ENCODE measurements at regions not wholly inside any gene's neighbourhood (a gene's known extent, or its start where the extent isn't known, plus 50 kb on each side); places are given as distances from the start of the nearest gene placed in this dataset.
"Not testable (repeated sequence)": the region's sequence is repeated elsewhere in the genome, so short reads cannot be mapped to it uniquely, and the experiment has no call there.

GRCh38 chr20:46785958-46786357 is 76.5 kb downstream of the SLC2A10 start:
- no peak for DNase-seq (ENCODE audit: low read depth)

DNA sequence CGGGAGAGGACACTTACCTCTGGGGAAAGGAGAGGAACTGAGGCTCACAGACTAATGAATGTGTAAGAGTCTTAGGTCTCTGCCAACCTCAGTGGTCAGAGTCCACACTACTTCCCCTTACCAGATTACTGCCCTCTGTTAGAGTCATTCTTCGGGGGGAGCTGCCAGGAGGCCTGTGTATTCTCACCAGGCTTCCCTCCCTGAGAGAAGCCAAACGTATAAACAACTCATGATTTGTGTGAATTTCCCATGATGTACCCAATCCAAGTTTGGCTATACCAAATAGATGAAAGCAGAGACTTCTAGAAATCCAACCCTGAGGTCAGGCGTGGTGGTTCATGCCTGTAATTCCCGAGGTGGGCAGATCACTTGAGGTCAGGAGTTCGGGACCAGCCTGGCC is 77.1 kb downstream of the SLC2A10 start:
- DNase-seq (ENCODE audit: low read depth) = no peak

- peak; percentile 44 for DNase-seq (ENCODE audit: low read depth)
These were observed 78.7 kb downstream of the SLC2A10 start for GRCh38 chr20:46787991-46788762.

GRCh38 chr20:46788763-46789091 is 79.3 kb downstream of the SLC2A10 start:
- DNase-seq (ENCODE audit: low read depth) = not testable (repeated sequence)

DNA sequence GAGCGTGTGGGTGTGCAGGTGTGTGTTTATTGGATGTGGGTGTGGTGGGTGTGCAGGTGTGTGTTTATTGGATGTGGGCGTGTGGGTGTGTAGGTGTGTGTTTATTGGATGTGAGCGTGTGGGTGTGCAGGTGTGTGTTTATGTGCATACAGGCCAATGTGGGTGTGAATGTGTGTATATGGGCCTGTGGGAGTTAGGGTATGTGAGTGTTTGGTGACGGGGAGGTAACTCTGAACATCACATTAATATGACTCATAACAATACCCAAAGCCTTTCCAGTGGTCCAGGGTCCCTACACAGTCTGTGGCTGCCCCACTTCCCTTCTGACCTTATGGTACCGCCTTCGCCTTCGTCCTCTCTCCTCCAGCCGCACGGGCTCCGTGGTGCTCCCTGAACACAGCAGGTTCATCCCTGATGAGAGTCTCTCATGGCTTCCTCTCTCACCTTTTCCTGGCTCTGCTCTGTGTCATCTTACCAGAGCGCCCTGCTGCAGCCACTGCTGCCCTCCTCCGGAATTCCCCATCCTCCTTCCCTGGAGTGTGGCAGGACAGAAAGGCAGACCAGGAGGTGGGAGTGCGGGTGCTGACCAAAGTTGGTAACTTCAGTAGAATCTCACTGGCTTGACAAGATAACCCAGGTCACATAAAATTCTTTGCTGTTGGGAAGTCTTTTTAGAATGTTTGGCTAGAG is 80.0 kb downstream of the SLC2A10 start:
- DNase-seq (ENCODE audit: low read depth) = no peak

DNA sequence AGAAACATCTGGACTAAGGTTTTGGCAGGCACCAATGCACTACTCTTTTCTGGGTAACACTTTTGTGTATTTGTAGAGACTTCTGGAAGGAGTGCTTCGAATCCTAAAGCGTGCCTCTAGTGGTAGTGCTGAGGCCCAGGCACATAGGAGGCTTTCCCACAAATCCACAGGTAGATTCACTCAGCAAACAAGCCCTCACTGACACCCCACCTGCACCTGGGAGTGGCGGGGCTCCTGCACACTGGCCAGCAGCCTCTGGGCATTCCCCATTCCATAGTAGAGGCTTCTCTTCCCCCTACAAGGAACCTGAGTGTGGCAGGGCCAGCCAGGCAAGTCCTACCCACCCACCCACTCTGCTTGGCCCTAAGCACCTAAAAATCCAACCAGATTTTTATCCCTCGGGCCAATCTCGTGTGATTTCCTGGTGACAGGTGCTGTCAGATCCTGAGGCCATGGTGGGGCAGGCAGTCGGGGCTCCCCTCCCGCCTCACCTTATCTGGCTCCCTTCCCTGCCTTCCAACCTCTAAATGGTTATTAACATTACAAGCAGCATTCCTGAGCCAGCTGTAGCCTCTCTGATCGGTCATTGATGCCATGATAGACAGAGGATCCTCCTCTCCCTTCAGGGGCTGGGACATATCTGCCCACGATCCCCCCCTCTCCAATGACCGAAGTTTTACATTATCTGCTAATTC is 82.4 kb downstream of the SLC2A10 start:
- DNase-seq (ENCODE audit: low read depth) = no peak

- DNase-seq (ENCODE audit: low read depth) = no peak
These were observed 87.8 kb downstream of the SLC2A10 start for GRCh38 chr20:46797206-46797605.

GRCh38 chr20:46798430-46798829 is 89.0 kb downstream of the SLC2A10 start:
- no peak for DNase-seq (ENCODE audit: low read depth)

DNA sequence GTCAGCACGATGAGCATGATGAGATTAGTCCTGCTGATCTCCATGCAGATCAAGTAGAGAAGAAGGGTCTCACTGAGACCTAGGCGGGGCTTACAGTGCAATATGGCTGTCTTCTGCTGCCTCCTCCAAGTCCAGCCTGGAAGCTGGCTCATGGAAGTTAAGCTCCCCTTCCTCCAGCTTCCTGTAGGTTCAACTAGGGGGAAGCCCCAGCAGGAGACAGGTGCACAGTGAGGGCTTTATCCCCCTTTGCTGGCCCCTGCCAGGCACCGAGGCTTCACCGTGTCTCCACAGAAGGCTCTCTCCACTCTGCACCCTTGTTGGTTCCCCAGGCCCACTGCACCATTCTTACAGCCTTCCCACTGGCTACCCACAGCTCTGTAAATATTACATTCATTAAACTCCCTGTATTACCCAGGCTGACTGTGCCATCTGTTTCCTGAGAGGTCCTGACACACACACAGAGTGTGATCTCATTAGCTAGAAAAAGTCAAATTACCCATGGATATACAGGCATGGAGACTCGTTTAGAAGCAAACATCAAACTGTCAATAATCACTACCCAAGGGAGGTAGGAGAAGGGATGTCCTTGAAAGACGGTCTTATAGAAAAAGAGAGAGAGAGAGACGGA is 90.4 kb downstream of the SLC2A10 start:
- DNase-seq (ENCODE audit: low read depth) = no peak

DNA sequence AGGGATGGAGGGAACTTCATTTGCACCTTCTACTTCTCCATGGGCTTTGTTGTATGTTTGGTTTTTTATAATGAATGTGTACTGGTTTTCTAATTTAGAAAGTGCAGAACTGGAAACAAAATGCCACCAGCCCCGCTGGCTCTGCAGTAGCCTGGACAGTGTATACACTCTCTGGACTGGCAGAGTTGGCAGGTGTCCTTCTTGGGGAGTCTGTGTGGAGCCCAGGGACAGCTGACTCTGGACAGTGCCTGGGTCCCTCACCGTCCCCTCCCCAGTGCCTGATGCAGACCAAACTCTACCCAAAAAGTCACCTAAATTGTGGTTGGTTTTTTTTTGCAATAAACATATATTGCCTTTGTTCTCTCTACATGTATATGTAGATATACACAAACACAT is 91.0 kb downstream of the SLC2A10 start:
- no peak for DNase-seq (ENCODE audit: low read depth)

DNA sequence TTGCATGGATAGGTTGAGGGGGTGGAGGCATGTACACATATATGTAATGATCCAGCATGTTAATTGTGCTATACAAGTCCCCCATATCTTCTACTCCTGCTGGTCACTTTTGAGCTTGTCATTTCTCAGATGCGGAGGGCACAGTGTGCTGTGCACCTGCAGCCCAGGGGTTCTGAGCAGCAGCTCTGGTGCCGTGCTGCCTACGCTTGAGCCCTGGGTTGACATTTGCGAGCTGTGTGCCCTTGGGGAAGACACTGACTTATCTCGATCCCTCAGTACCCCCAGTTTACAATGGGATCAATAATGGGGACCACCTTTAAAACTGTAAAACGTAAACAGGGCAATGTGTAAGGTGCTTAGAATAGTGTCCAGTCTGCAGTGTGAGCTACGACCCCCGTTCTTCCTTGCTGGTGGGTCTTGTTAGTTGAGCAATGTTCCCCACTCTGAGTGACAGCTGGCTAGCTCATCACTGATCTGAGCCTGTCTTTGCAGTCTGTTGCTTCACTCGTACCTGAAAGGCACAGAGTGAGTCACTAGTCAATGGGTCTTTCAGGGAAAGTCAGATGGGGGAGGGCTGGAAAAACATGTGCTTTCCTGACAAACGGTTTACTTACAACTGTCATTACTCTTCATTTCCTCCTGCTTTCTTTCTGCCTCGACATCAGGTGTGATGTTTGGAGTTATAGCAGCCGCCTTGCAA is 91.7 kb downstream of the SLC2A10 start:
- DNase-seq (ENCODE audit: low read depth) = no peak

DNA sequence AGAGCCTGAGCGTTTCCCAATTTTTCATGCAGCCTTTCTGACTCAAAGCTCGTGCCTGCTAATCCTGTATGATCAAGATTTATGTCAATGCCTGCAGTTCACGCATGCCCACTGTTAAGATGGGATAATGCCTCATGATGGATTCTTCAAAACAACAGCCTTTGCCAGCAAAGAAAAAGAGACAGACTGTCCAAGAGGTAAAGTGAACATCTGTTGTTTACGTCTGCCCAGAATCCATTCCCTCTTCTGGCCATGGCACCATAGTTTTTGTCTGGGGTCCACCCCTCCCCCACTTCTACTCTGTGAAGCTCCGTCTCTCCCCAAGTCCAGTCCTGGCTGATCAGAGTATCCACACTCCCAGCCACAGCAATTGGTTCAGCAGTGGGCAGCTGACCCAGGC is 91.9 kb upstream of the EYA2 start:
- no peak for DNase-seq (ENCODE audit: low read depth)

GRCh38 chr20:46803123-46804020 is 91.3 kb upstream of the EYA2 start:
- DNase-seq (ENCODE audit: low read depth) = no peak

GRCh38 chr20:46804126-46804525 is 90.5 kb upstream of the EYA2 start:
- DNase-seq (ENCODE audit: low read depth) = no peak

DNA sequence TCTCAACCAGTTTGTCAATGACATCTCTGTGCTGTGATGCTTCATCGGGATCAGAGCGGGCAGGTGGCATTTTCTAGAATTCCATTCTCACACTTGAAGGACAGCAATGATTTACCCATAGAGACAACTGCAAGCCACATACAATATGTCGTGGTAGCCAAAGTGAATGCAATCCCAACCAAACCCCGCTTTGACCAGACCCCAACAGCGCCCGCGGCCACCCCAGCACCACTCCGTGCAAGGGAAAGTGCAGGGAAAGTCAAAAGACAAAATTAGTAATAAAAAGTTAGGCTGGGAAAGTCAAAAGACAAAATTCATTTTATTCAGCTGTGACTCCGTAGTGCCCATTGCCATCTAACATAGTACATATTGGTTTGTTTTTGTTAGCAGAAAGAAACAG is 88.8 kb upstream of the EYA2 start:
- DNase-seq (ENCODE audit: low read depth) = no peak

- DNase-seq (ENCODE audit: low read depth) = no peak
These were observed 86.6 kb upstream of the EYA2 start for GRCh38 chr20:46807998-46808397.

GRCh38 chr20:46808565-46808964 is 86.1 kb upstream of the EYA2 start:
- DNase-seq (ENCODE audit: low read depth) = no peak

DNA sequence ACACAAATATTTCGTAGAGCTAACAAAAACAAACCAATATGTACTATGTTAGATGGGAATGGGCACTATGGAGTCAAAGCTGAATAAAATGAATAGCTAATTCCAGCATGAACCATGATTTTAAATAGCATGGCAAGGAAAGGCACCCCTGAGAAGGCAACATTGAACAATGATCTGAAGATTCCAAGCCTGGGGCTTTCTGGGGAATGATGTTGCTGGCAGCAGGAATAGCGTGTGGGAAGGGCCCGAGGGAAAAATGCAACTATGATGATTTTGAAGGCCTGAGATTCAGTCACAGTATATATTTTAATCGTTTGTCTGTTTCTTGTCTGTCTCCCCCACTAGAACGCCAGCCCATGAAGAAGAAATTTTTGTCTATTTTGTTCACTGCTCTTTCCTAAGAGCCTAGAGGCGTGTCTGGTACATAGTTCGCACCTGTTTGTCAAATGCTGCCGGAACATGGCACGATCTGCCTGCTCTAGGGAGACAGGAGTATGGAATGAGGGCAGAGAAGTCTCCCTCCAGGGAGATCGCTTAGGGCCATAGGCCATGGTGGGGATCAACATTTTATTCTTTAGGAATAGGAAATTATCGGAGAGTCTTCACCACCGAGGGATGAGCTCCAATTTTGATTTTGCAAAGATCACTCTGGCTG is 84.8 kb upstream of the EYA2 start:
- DNase-seq (ENCODE audit: low read depth) = no peak

- DNase-seq (ENCODE audit: low read depth) = no peak
These were observed 84.0 kb upstream of the EYA2 start for GRCh38 chr20:46810448-46811223.

All from myocyte (in vitro differentiated cells).